Muscle layer of colon (tissue), 2 donors: ENCODE measurements at regions not wholly inside any gene's neighbourhood (a gene's known extent, or its start where the extent isn't known, plus 50 kb on each side); places are given as distances from the start of the nearest gene placed in this dataset.

ENCODE experiments used
- H3K27ac ChIP-seq: one replicate; pipeline ENCODE4 v1.7.0; 2013; ENCODE audit warnings: low read depth, mild to moderate bottlenecking, low read length, moderate library complexity
- H3K27me3 ChIP-seq, 2 donors: one replicate each; pipeline ENCODE4 v1.7.0; 2013; ENCODE audit warnings: low read length in 2 of 2, mild to moderate bottlenecking in 2 of 2; ENCODE audit not compliant: insufficient read depth in 2 of 2, control insufficient read depth in 1 of 2
- H3K36me3 ChIP-seq: one replicate; pipeline ENCODE4 v1.7.0; 2013; ENCODE audit warnings: mild to moderate bottlenecking, low read length; ENCODE audit not compliant: insufficient read depth
- H3K4me1 ChIP-seq: one replicate; pipeline ENCODE4 v1.7.0; 2013; ENCODE audit warnings: mild to moderate bottlenecking, low read length; ENCODE audit not compliant: insufficient read depth
- H3K4me3 ChIP-seq, 2 donors: one replicate each; pipeline ENCODE4 v1.7.0; 2013; ENCODE audit warnings: low read length in 2 of 2, low read depth in 1 of 2, mild to moderate bottlenecking in 1 of 2, moderate library complexity in 1 of 2
- H3K9ac ChIP-seq: one replicate; pipeline ENCODE4 v1.7.0; 2013; ENCODE audit warnings: low read length
- H3K9me3 ChIP-seq: one replicate; pipeline ENCODE4 v1.7.0; 2013; ENCODE audit warnings: mild to moderate bottlenecking, low read length
- donor health status: abdominal sarcoma.
- donor health status: Adenocarcinoma of cecum.

DNA sequence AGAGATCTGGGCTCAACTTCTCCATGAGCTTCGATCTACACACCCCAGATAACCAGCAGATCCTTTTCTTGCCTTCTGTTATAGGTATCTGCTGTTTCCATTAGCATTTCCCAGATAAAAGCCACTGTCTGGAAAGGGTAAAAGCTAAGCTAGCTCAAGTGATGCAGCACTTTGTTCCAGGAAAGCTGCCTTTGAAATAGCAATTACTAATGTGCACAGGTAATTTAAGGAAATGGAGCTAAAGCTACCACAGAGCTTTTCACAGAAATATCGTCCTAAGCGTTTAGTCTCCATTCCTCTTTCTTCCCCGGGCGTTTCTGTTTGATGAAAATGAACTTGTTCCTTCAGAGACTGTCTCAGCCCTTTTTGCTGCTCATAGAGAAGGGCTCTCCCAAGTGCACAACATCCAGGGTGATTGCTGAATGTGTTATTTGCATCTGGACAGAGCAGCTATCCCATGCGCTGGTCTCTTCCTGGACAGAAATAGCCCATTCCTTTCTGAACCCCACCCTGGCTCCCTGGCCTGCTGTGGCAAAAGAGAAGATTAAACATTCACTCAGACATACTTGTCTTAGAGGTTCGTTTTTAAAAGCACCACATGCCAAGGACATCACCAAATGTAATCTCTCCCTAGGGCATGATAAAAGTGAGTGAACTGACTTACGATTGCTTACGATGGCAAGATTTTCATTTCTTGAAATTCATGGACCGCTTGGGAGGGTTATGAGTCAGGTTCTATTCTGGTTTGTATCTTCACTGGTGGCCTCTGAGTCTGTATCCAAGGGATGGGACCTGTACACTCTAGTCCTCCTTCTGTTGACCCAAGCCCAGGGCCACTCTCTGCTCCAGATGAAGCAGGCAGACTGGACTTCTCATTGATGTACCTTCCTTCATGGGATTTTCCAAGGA, 429.1 kb upstream of the CDH4 start:
- H3K27me3 ChIP-seq = no peaks in the 10 kb centered on the region
- H3K36me3 ChIP-seq = no peaks in the 10 kb centered on the region
- no peaks in the 10 kb centered on the region for H3K4me1 ChIP-seq
- H3K4me3 ChIP-seq = no peak overlapping the region
- H3K9me3 ChIP-seq = no peaks in the 10 kb centered on the region
- no peak overlapping the region for H3K27ac ChIP-seq
- no peak overlapping the region for H3K9ac ChIP-seq

DNA sequence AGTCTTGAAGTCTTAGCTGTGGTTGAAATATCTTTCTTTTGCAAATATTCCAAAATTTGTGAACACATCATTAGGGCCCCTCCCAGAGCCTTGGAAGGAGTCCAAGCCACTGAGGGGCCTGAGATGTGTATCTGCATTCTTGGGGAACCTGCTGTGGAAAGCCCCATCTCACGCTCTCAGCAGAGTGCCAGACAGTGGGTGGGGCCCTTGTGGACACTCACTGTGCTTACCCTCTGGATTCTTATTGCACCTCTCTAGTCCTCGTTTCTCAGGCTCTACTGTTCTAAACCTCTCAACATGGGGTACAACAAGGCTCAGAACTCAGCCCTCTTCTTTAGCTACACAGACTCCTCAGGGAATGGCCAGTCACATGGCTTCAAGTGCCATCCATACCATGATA, 416.2 kb upstream of the CDH4 start:
- H3K27ac ChIP-seq = no peak overlapping the region
- no peaks in the 10 kb centered on the region for H3K4me1 ChIP-seq
- no peaks in the 10 kb centered on the region for H3K36me3 ChIP-seq

DNA sequence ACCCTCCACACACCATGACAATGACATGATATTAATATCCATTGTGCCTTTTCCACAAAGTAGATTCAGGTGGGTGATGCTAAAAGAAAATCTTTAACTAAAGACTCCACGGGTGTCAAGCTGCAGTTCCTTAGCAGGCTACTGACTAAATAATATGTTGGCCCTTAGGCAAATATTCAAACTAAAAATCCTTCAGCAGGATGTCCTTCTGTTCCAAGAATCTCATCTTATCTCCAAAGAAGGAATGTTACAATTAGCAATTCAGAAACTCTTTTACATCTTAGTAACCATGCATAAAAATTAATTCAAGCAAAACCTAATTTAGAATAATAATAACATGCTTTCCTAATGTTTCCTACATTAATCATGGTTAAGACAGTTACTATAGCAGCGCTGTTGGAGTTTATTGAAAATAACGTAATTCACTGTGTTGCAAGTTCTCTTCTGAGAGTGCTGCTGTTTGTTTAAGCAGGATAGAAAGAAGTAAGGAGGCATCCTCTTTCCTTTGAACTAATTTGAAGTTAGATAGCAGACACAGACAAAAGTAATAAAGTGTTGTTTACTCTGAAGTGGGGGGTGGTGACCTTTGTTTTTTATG, 414.8 kb upstream of the CDH4 start:
- no peak overlapping the region for H3K9ac ChIP-seq
- no peaks in the 10 kb centered on the region for H3K27me3 ChIP-seq
- H3K4me3 ChIP-seq = no peak overlapping the region

More for the DNA sequence above, 416.2 kb upstream of the CDH4 start:
- Histone ChIP-seq H3K9me3 (no peaks in the 10 kb centered on the region), H3K9ac (no peak overlapping the region), H3K4me3 (no peak overlapping the region), H3K27me3 (no peaks in the 10 kb centered on the region)

DNA sequence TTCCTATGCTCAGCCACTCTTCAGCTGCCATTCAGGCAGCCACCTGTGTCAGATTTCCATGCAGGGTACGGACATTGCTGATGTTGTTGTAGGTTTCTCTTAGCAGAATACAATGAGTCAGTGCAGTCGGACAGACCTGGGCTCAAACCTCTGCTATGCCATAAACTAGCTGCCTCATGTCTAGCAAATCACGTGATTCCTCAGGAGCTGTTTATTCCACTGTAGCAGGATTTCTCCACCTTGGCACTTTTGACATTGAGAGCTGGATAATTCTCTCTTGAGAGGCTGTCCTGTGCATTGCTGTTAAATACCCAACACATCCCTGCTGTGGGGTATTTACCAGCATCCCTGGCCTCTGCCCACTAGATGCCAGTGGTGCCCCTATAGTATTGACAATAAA, 413.8 kb upstream of the CDH4 start:
- H3K9me3 ChIP-seq = no peaks in the 10 kb centered on the region
- no peaks in the 10 kb centered on the region for H3K4me1 ChIP-seq
- H3K9ac ChIP-seq = no peak overlapping the region
- no peak overlapping the region for H3K4me3 ChIP-seq
- no peaks in the 10 kb centered on the region for H3K27me3 ChIP-seq
- H3K36me3 ChIP-seq = no peaks in the 10 kb centered on the region
- no peak overlapping the region for H3K27ac ChIP-seq

More for the DNA sequence above, 414.8 kb upstream of the CDH4 start:
- Histone ChIP-seq H3K9me3 (no peaks in the 10 kb centered on the region), H3K36me3 (no peaks in the 10 kb centered on the region), H3K27ac (no peak overlapping the region), H3K4me1 (no peaks in the 10 kb centered on the region)

DNA sequence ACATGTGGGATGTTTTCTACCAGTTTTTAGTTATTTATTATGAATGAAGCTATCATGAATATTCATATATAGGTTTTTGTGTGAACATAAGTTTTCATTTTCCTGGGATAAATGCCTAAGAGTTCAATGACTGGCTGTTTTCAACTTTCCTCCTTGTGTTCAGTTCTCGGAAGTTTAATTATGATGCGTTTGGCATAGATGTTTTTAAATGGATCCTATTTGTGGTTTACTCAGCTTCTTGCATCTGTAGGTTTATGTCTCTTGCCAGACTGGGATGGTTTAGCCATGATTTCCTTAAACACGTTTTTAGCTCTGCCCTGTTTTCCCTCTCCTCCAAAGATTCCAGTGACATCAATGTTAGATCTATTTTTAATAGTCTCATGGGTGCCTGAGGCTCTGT, 411.1 kb upstream of the CDH4 start:
- Histone ChIP-seq H3K9ac (no peak overlapping the region), H3K4me1 (no peaks in the 10 kb centered on the region), H3K4me3 (no peak overlapping the region), H3K36me3 (no peaks in the 10 kb centered on the region), H3K9me3 (no peaks in the 10 kb centered on the region), H3K27ac (no peak overlapping the region), H3K27me3 (no peaks in the 10 kb centered on the region)

DNA sequence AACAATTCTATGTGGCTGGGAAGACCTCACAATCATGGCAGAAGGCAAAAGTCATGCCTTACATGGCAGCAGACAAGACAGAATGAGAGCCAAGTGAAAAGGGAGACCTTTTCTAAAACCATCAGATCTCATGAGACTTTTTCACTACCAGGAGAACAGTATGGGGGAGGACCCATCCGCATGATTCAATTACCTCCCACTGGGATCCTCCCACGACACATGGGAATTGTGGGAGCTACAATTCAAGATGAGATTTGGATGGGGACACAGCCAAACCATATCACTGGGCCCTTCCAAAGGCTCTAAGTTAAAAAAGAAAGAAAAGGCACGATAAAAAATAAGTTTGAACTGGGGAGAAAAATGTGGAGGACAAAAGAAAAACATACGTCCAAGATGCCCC, 406.9 kb upstream of the CDH4 start:
- Histone ChIP-seq H3K9ac (no peak overlapping the region), H3K27me3 (no peaks in the 10 kb centered on the region), H3K27ac (no peak overlapping the region), H3K4me3 (no peak overlapping the region), H3K9me3 (no peaks in the 10 kb centered on the region), H3K4me1 (no peaks in the 10 kb centered on the region), H3K36me3 (no peaks in the 10 kb centered on the region)

DNA sequence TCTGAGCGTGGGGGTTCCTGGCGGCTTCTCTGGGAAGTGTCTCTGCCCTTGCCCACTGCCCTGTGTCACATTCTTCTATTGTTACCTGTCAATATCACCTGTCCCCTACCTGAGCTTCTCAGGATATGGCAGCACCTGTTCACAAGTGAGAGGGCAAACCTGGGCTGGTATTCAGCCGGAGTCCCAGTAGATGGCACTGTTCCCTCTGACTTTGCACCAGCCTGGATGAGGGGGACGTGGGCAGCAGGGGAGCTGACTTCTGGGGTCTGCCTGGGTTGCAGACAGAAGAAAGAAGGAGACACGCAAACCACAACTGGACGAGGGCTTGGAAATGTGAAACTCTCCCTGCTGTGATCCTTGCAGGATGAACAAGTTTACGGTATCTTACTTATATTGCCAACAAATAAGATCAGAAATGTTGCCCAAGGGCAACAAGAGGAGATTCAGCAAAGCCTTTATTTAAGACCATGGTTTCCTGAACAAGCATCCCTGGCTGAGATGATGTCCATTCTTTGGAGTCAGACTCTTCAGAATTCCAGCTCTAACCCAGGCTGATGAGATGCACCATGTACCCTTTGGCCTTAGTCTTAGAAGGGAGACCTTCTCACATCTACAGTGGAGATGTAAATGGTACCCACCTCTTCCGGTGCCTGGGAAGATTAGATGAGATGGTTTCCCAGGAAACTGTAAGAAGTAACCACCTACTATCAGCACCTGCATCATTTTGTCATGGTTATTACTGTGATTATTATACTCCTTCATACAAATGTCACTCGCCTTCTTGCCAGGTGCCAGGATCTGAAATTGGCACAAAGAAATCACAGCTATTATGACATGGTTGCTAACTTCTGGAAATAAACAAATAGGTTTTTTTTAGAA, 400.0 kb upstream of the CDH4 start:
- Histone ChIP-seq H3K4me1 (no peaks in the 10 kb centered on the region), H3K9ac (no peak overlapping the region), H3K27me3 (no peaks in the 10 kb centered on the region), H3K27ac (no peak overlapping the region), H3K36me3 (no peaks in the 10 kb centered on the region), H3K9me3 (no peaks in the 10 kb centered on the region), H3K4me3 (no peak overlapping the region)

DNA sequence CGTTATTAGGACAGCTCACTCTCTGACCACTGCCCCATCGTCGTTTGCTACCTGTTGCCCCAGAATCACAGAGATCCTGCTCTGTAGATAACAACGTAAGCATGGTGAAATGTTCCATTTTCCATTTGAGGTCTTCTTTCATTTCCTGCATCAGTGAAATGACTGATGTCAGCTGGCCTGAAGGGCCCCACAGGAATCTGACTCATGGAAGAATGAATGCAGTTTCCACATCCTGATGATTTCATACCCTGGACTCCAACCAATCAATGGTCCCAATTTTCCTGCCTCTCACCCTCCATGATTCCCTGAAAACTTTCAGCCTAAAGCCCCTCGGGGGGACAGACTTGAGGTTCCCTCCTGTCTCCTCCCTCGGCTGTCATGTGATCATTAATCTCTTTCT, 394.4 kb upstream of the CDH4 start:
- no peaks in the 10 kb centered on the region for H3K27me3 ChIP-seq
- H3K27ac ChIP-seq = no peak overlapping the region
- no peak overlapping the region for H3K4me3 ChIP-seq
- no peaks in the 10 kb centered on the region for H3K9me3 ChIP-seq
- no peak overlapping the region for H3K9ac ChIP-seq
- no peaks in the 10 kb centered on the region for H3K36me3 ChIP-seq
- no peaks in the 10 kb centered on the region for H3K4me1 ChIP-seq

DNA sequence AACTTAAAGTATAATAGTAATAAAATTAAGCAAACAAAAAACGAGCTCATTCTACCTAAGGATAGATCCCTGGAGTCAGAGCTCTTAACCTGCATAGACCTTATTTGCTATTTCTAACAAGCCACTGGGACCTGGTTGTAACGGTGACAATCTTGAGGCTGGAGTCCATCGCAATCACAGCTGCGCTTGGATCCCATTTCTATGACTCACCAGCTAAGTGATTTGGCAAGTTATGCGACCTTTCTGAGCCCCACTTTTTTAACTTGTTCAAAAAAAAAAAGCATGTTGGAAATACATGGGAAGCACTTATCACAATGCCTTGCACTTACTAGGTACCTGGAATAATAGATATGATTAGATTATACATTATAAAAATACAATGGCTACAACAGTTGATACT, 389.5 kb upstream of the CDH4 start:
- Histone ChIP-seq H3K9ac (no peak overlapping the region), H3K36me3 (no peaks in the 10 kb centered on the region), H3K9me3 (no peaks in the 10 kb centered on the region), H3K27ac (no peak overlapping the region), H3K4me1 (no peaks in the 10 kb centered on the region), H3K4me3 (no peak overlapping the region), H3K27me3 (no peaks in the 10 kb centered on the region)

DNA sequence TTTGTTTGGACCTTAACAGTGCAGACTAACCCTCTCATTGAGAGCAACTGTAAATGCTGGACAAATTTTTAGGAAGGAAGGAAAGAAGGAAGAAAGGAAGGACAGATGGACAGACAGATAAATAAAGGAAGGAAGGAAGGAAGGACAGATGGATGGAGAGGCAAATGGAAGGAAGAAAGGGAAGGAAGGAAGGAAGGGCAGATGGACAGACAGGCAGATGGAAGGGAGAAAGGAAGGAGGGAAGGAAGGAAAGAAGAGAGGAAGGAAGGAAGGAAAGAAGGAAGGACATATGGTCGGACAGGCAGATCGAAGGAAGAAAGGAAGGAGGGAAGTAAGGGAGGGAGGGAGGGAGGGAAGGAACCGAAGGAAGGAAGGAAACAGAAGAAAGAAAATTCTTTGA, 388.5 kb upstream of the CDH4 start:
- Histone ChIP-seq H3K4me1 (no peaks in the 10 kb centered on the region), H3K9ac (no peak overlapping the region), H3K4me3 (no peak overlapping the region), H3K9me3 (no peaks in the 10 kb centered on the region), H3K27ac (no peak overlapping the region), H3K27me3 (peaks cover 0 to under 1% of the 10 kb centered on the region in 2 donors), H3K36me3 (no peaks in the 10 kb centered on the region)

DNA sequence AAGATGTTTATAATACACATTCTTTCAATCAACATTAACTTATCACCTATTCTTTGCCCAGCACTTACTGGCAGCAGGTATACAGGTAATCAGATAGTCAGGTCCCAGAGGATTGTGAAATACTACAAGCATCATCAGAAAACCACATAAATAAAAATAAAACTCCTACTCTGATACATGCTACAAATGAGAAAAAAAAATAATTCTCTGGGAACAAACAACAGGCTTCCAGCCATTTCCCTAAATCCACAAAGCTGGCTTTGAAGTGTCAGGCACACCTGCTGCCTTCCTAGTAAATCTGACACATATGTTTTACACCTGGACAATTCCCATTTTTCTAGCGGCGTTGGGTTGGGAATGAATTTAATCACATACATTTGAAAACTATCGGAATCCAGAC, 384.5 kb upstream of the CDH4 start:
- no peak overlapping the region for H3K9ac ChIP-seq

More for the DNA sequence above, 384.5 kb upstream of the CDH4 start:
- Histone ChIP-seq H3K9me3 (no peaks in the 10 kb centered on the region), H3K27me3 (peaks cover 0 to 4% of the 10 kb centered on the region in 2 donors), H3K4me3 (no peak overlapping the region), H3K27ac (no peak overlapping the region), H3K36me3 (no peaks in the 10 kb centered on the region), H3K4me1 (no peaks in the 10 kb centered on the region)
